HG03139 (cell line): ENCODE measurements at regions not wholly inside any gene's neighbourhood (a gene's known extent, or its start where the extent isn't known, plus 50 kb on each side); places are given as distances from the start of the nearest gene placed in this dataset.

Experiments
- ATAC-seq: cut with Tn5 transposase; IDR thresholded peaks from one replicate; pipeline ENCODE4 v1.9.1; 2021; ENCODE audit not compliant: unreplicated experiment

GRCh38 chr20:22408521-22409402 is 175.6 kb downstream of the FOXA2 start:
- ATAC-seq: no peak

- no peak for ATAC-seq
These were observed 176.9 kb downstream of the FOXA2 start for GRCh38 chr20:22407237-22408193.

- ATAC-seq: no peak
These were observed 179.8 kb downstream of the FOXA2 start for GRCh38 chr20:22404419-22405170.

GRCh38 chr20:22403632-22404361 is 180.6 kb downstream of the FOXA2 start:
- no peak for ATAC-seq

GRCh38 chr20:22403022-22403631 is 181.2 kb downstream of the FOXA2 start:
- ATAC-seq: no peak

GRCh38 chr20:22402550-22402949 is 181.8 kb downstream of the FOXA2 start:
- no peak for ATAC-seq

- ATAC-seq: no peak
These were observed 183.9 kb downstream of the FOXA2 start for GRCh38 chr20:22400440-22400839.

GRCh38 chr20:22394583-22394982 is 189.8 kb downstream of the FOXA2 start:
- no peak for ATAC-seq

GRCh38 chr20:22390543-22390903 is 193.8 kb downstream of the FOXA2 start:
- no peak for ATAC-seq

- ATAC-seq: no peak
These were observed 194.4 kb downstream of the FOXA2 start for GRCh38 chr20:22389836-22390542.

GRCh38 chr20:22387452-22387851 is 196.9 kb downstream of the FOXA2 start:
- ATAC-seq: no peak

- ATAC-seq: no peak
These were observed 198.1 kb downstream of the FOXA2 start for GRCh38 chr20:22386306-22386623.

- ATAC-seq: no peak
These were observed 198.6 kb downstream of the FOXA2 start for GRCh38 chr20:22385602-22386305.

- ATAC-seq: no peak
These were observed 199.4 kb downstream of the FOXA2 start for GRCh38 chr20:22384978-22385377.

- ATAC-seq: no peak
These were observed 201.2 kb downstream of the FOXA2 start for GRCh38 chr20:22383156-22383555.

- no peak for ATAC-seq
These were observed 201.6 kb downstream of the FOXA2 start for GRCh38 chr20:22382742-22383141.

- no peak for ATAC-seq
These were observed 202.5 kb downstream of the FOXA2 start for GRCh38 chr20:22381812-22382416.

GRCh38 chr20:22379472-22379871 is 204.9 kb downstream of the FOXA2 start:
- no peak for ATAC-seq
